Tibial nerve (tissue), 3 donors: ENCODE measurements at regions not wholly inside any gene's neighbourhood (a gene's known extent, or its start where the extent isn't known, plus 50 kb on each side); places are given as distances from the start of the nearest gene placed in this dataset.

ENCODE experiments used
- POLR2A ChIP-seq, 2 donors: fragments of 450-650 bp; IDR thresholded peaks; one replicate each; pipeline ENCODE4 v1.6.1; 2017; ENCODE audit warnings: antibody characterized with exemption in 2 of 2, mild to moderate bottlenecking in 2 of 2, moderate library complexity in 2 of 2
- TF ChIP-seq, protein P1 (sequence below), 5 experiments: fragments of 200-600 bp in 3 of 5; fragments of 450-650 bp in 2 of 5; sonication (generic) in 3 of 5; IDR thresholded peaks; one replicate each; pipeline ENCODE4 v1.5.1; 2016 to 2019; ENCODE audit warnings: antibody characterized with exemption in 5 of 5, mild to moderate bottlenecking in 3 of 5, moderate library complexity in 2 of 5

DNA sequence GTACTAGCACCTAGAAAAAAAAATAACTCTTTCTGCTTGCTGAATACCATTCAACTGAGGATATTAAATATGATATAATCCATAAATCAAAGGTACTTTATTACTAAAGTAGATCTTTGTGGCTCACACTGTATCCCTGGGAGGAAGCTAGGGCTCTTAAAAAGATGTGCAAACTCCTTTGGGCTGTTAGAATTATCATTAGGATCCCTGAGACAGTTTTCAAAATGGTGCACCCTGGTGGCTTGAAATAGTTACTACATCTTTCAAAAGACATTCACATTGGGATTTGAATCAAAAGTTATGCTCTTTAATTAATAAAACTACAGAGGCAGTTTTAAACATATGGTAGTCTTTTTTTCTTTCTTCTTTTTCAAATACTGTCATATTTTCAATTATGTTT lies 228.5 kb upstream of the G2E3 start:
- TF ChIP-seq POLR2A (IDR thresholded peaks at IDR 0.05), result no peak
- TF ChIP-seq, protein P1, sequence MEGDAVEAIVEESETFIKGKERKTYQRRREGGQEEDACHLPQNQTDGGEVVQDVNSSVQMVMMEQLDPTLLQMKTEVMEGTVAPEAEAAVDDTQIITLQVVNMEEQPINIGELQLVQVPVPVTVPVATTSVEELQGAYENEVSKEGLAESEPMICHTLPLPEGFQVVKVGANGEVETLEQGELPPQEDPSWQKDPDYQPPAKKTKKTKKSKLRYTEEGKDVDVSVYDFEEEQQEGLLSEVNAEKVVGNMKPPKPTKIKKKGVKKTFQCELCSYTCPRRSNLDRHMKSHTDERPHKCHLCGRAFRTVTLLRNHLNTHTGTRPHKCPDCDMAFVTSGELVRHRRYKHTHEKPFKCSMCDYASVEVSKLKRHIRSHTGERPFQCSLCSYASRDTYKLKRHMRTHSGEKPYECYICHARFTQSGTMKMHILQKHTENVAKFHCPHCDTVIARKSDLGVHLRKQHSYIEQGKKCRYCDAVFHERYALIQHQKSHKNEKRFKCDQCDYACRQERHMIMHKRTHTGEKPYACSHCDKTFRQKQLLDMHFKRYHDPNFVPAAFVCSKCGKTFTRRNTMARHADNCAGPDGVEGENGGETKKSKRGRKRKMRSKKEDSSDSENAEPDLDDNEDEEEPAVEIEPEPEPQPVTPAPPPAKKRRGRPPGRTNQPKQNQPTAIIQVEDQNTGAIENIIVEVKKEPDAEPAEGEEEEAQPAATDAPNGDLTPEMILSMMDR (IDR thresholded peaks at IDR 0.05), result no peak
